ENCODE measurements at regions not wholly inside any gene's neighbourhood (a gene's known extent, or its start where the extent isn't known, plus 50 kb on each side); places are given as distances from the start of the nearest gene placed in this dataset.

- TF ChIP-seq CTCF (IDR thresholded peaks at IDR 0.05) (no peak), POLR2A (IDR thresholded peaks at IDR 0.05) (no peak), POLR2AphosphoS5 (IDR thresholded peaks at IDR 0.05) (no peak)
These were observed 138.2 kb upstream of the PLPPR1 start for GRCh38 chr9:100890321-100890720.

Measured in prostate gland (tissue), 2 donors.